CD4-positive, alpha-beta T cell treated with Interleukin-2 at 100 ng/mL for 4 hours (primary cell): ENCODE measurements at regions not wholly inside any gene's neighbourhood (a gene's known extent, or its start where the extent isn't known, plus 50 kb on each side); places are given as distances from the start of the nearest gene placed in this dataset.
A peak's percentile ranks its signal among the peaks of the same experiment; 100 is the strongest.

Experiments
- DNase-seq: peaks from one replicate; pipeline ENCODE4 v3.0.0-alpha.2; 2020; ENCODE audit warnings: low spot score

- no peak for DNase-seq
Observed at GRCh38 chr2:225137971-225138370, 95.7 kb upstream of the DOCK10 start.

- DNase-seq, result no peak
Observed at GRCh38 chr2:225136552-225136951, 94.3 kb upstream of the DOCK10 start.

GRCh38 chr2:225131898-225132297 lies 89.6 kb upstream of the DOCK10 start:
- DNase-seq, result no peak

- DNase-seq, result no peak
Observed at GRCh38 chr2:225130093-225130492, 87.8 kb upstream of the DOCK10 start.

- no peak for DNase-seq
Observed at GRCh38 chr2:225124311-225125017, 82.2 kb upstream of the DOCK10 start.

GRCh38 chr2:225122583-225123486 lies 80.6 kb upstream of the DOCK10 start:
- peak; percentile 47 for DNase-seq

GRCh38 chr2:225122007-225122406 lies 79.7 kb upstream of the DOCK10 start:
- DNase-seq, result no peak

- DNase-seq, result no peak
Observed at GRCh38 chr2:225120186-225120585, 77.9 kb upstream of the DOCK10 start.

GRCh38 chr2:225117051-225117716 lies 74.9 kb upstream of the DOCK10 start:
- DNase-seq, result no peak

GRCh38 chr2:225114786-225115323 lies 72.6 kb upstream of the DOCK10 start:
- DNase-seq, result no peak

- DNase-seq, result no peak
Observed at GRCh38 chr2:225113371-225114015, 71.2 kb upstream of the DOCK10 start.

- DNase-seq, result no peak
Observed at GRCh38 chr2:225112362-225113126, 70.3 kb upstream of the DOCK10 start.

GRCh38 chr2:225108805-225109204 lies 66.5 kb upstream of the DOCK10 start:
- DNase-seq, result no peak

- DNase-seq, result no peak
Observed at GRCh38 chr2:225104971-225105370, 62.7 kb upstream of the DOCK10 start.

- DNase-seq, result no peak
Observed at GRCh38 chr2:225104321-225104720, 62.1 kb upstream of the DOCK10 start.

- no peak for DNase-seq
Observed at GRCh38 chr2:225103737-225104141, 61.5 kb upstream of the DOCK10 start.

GRCh38 chr2:225100856-225101294 lies 58.6 kb upstream of the DOCK10 start:
- no peak for DNase-seq

- no peak for DNase-seq
Observed at GRCh38 chr2:225100269-225100668, 58.0 kb upstream of the DOCK10 start.

- no peak for DNase-seq
Observed at GRCh38 chr2:225097035-225097434, 54.8 kb upstream of the DOCK10 start.
